ENCODE measurements at regions not wholly inside any gene's neighbourhood (a gene's known extent, or its start where the extent isn't known, plus 50 kb on each side); places are given as distances from the start of the nearest gene placed in this dataset.

GRCh38 chr7:30212701-30213111 is 71.7 kb upstream of the ZNRF2 start:
- 33% methylated on average over 7 of the region's 7 CpGs for WGBS
- DNase-seq (ENCODE audit: extremely low spot score): no peak

GRCh38 chr7:30213637-30214036 is 70.8 kb upstream of the ZNRF2 start:
- Histone ChIP-seq H3K4me1 (ENCODE audit: insufficient read depth) (no peaks in the 10 kb centered on the region), H3K27ac (ENCODE audit: low read depth) (no peak overlapping the region), H3K4me3 (ENCODE audit: low read depth, low read length) (no peak overlapping the region), H3K36me3 (ENCODE audit: insufficient read depth) (no peaks in the 10 kb centered on the region)
- DNase-seq (ENCODE audit: extremely low spot score): no peak

More at GRCh38 chr7:30212701-30213111, 71.7 kb upstream of the ZNRF2 start:
- Histone ChIP-seq H3K4me3 (ENCODE audit: low read depth, low read length) (no peak overlapping the region), H3K4me1 (ENCODE audit: insufficient read depth) (no peaks in the 10 kb centered on the region), H3K36me3 (ENCODE audit: insufficient read depth) (no peaks in the 10 kb centered on the region), H3K27ac (ENCODE audit: low read depth) (no peak overlapping the region)

GRCh38 chr7:30214651-30215137 is 69.7 kb upstream of the ZNRF2 start:
- WGBS: 93% methylated on average over 8 of the region's 8 CpGs
- Histone ChIP-seq H3K27ac (ENCODE audit: low read depth) (no peak overlapping the region), H3K4me1 (ENCODE audit: insufficient read depth) (no peaks in the 10 kb centered on the region), H3K36me3 (ENCODE audit: insufficient read depth) (no peaks in the 10 kb centered on the region), H3K4me3 (ENCODE audit: low read depth, low read length) (no peak overlapping the region)
- DNase-seq (ENCODE audit: extremely low spot score): no peak

GRCh38 chr7:30221764-30222163 is 62.6 kb upstream of the ZNRF2 start:
- DNase-seq (ENCODE audit: extremely low spot score): no peak
- 94% methylated on average over 5 of the region's 5 CpGs for WGBS
- Histone ChIP-seq H3K36me3 (ENCODE audit: insufficient read depth) (no peaks in the 10 kb centered on the region), H3K4me1 (ENCODE audit: insufficient read depth) (no peaks in the 10 kb centered on the region), H3K4me3 (ENCODE audit: low read depth, low read length) (no peak overlapping the region), H3K27ac (ENCODE audit: low read depth) (no peak overlapping the region)

GRCh38 chr7:30222515-30223215 is 61.7 kb upstream of the ZNRF2 start:
- H3K27ac ChIP-seq (ENCODE audit: low read depth): no peak overlapping the region
- H3K4me1 ChIP-seq (ENCODE audit: insufficient read depth): no peaks in the 10 kb centered on the region
- WGBS: 80% methylated on average over 8 of the region's 8 CpGs
- no peak for DNase-seq (ENCODE audit: extremely low spot score)
- H3K36me3 ChIP-seq (ENCODE audit: insufficient read depth): no peaks in the 10 kb centered on the region
- H3K4me3 ChIP-seq (ENCODE audit: low read depth, low read length): no peak overlapping the region

GRCh38 chr7:30223896-30224295 is 60.5 kb upstream of the ZNRF2 start:
- DNase-seq (ENCODE audit: extremely low spot score): no peak
- WGBS: 91% methylated on average over 2 of the region's 2 CpGs

GRCh38 chr7:30224511-30225062 is 59.8 kb upstream of the ZNRF2 start:
- H3K4me3 ChIP-seq (ENCODE audit: low read depth, low read length): no peak overlapping the region
- no peaks in the 10 kb centered on the region for H3K36me3 ChIP-seq (ENCODE audit: insufficient read depth)
- H3K4me1 ChIP-seq (ENCODE audit: insufficient read depth): no peaks in the 10 kb centered on the region
- 68% methylated on average over 3 of the region's 3 CpGs for WGBS
- H3K27ac ChIP-seq (ENCODE audit: low read depth): no peak overlapping the region
- no peak for DNase-seq (ENCODE audit: extremely low spot score)

More at GRCh38 chr7:30223896-30224295, 60.5 kb upstream of the ZNRF2 start:
- Histone ChIP-seq H3K4me1 (ENCODE audit: insufficient read depth) (no peaks in the 10 kb centered on the region), H3K36me3 (ENCODE audit: insufficient read depth) (no peaks in the 10 kb centered on the region), H3K4me3 (ENCODE audit: low read depth, low read length) (no peak overlapping the region), H3K27ac (ENCODE audit: low read depth) (no peak overlapping the region)

GRCh38 chr7:30225863-30226613 is 58.4 kb upstream of the ZNRF2 start:
- 26% methylated on average over 7 of the region's 7 CpGs for WGBS
- H3K4me1 ChIP-seq (ENCODE audit: insufficient read depth): no peaks in the 10 kb centered on the region
- no peak overlapping the region for H3K27ac ChIP-seq (ENCODE audit: low read depth)
- H3K36me3 ChIP-seq (ENCODE audit: insufficient read depth): no peaks in the 10 kb centered on the region
- no peak overlapping the region for H3K4me3 ChIP-seq (ENCODE audit: low read depth, low read length)
- DNase-seq (ENCODE audit: extremely low spot score): peak; percentile 54

GRCh38 chr7:30226614-30227268 is 57.7 kb upstream of the ZNRF2 start:
- H3K27ac ChIP-seq (ENCODE audit: low read depth): no peak overlapping the region
- no peak for DNase-seq (ENCODE audit: extremely low spot score)
- H3K36me3 ChIP-seq (ENCODE audit: insufficient read depth): no peaks in the 10 kb centered on the region
- WGBS: 74% methylated on average over 12 of the region's 12 CpGs
- H3K4me3 ChIP-seq (ENCODE audit: low read depth, low read length): no peak overlapping the region
- no peaks in the 10 kb centered on the region for H3K4me1 ChIP-seq (ENCODE audit: insufficient read depth)

- WGBS: 96% methylated on average over 1 of the region's 1 CpG
- no peak overlapping the region for H3K4me3 ChIP-seq (ENCODE audit: low read depth, low read length)
Observed at GRCh38 chr7:30231271-30231670, 53.1 kb upstream of the ZNRF2 start.

GRCh38 chr7:30232391-30232790 is 52.0 kb upstream of the ZNRF2 start:
- no peaks in the 10 kb centered on the region for H3K4me1 ChIP-seq (ENCODE audit: insufficient read depth)
- WGBS: 82% methylated on average over 4 of the region's 4 CpGs
- no peak for DNase-seq (ENCODE audit: extremely low spot score)

More at GRCh38 chr7:30231271-30231670, 53.1 kb upstream of the ZNRF2 start:
- H3K36me3 ChIP-seq (ENCODE audit: insufficient read depth): no peaks in the 10 kb centered on the region
- no peak for DNase-seq (ENCODE audit: extremely low spot score)
- no peak overlapping the region for H3K27ac ChIP-seq (ENCODE audit: low read depth)
- no peaks in the 10 kb centered on the region for H3K4me1 ChIP-seq (ENCODE audit: insufficient read depth)

More at GRCh38 chr7:30232391-30232790, 52.0 kb upstream of the ZNRF2 start:
- H3K36me3 ChIP-seq (ENCODE audit: insufficient read depth): no peaks in the 10 kb centered on the region
- H3K4me3 ChIP-seq (ENCODE audit: low read depth, low read length): no peak overlapping the region
- H3K27ac ChIP-seq (ENCODE audit: low read depth): no peak overlapping the region
